HepG2 (cell line): ENCODE measurements at regions not wholly inside any gene's neighbourhood (a gene's known extent, or its start where the extent isn't known, plus 50 kb on each side); places are given as distances from the start of the nearest gene placed in this dataset.

Source experiments
- ATAC-seq: fragments of 200-7000 bp; cut with Tn5 transposase; 3 replicates; pipeline ENCODE4 v1.9.1; 2020; ENCODE audit warnings: mild to moderate bottlenecking, moderate library complexity
- BruUV-seq: library from RNA; stranded (reverse); fragments of 400-500 nt; replicated peaks from 2 replicates; lab custom pipeline; 2021; lab: Mats Ljungman, UMichigan
- CTCF ChIA-PET: fragments of 300-600 bp; formaldehyde crosslinking; extraction: SDS; loops from one replicate; lab custom pipeline; 2021; ENCODE audit warnings: low total read pairs, inconsistent platforms, low intra/inter-chr PET ratio; lab: Yijun Ruan, JAX
- POLR2A ChIA-PET: fragments of 350-600 bp; sonication (Branson Sonifier 250); formaldehyde crosslinking; loops from one replicate; lab custom pipeline; 2020; ENCODE audit warnings: antibody characterized with exemption, inconsistent platforms; lab: Yijun Ruan, JAX
- DNase-seq: peaks from one replicate; pipeline ENCODE4 v3.0.0-alpha.2; 2015; ENCODE audit warnings: low spot score
- FAIRE-seq: peaks from 3 replicates; lab custom pipeline; 2011; peaks lifted over from hg19 to GRCh38; lab: Jason Lieb, UNC
- H2AFZ ChIP-seq: one replicate; pipeline ENCODE4 v1.6.1; 2011; ENCODE audit warnings: low read length, inconsistent platforms
- H3K27ac ChIP-seq: fragments of 300-600 bp; 3 replicates; pipeline ENCODE4 v1.8.0; 2011; ENCODE audit warnings: mixed run types, mild to moderate bottlenecking, mixed read lengths, low read length, inconsistent platforms; ENCODE audit not compliant: insufficient read depth; ENCODE audit errors: extremely low read length
- H3K27me3 ChIP-seq, 2 experiments: fragments of 200-600 bp in 1 of 2; 2 replicates in 1 of 2; 3 replicates in 1 of 2; pipeline versions ENCODE4 v1.6.0 to v1.8.0; 2011; ENCODE audit warnings: low read length in 2 of 2, mild to moderate bottlenecking in 2 of 2, moderate library complexity in 2 of 2, inconsistent platforms in 1 of 2; ENCODE audit not compliant: insufficient read depth in 2 of 2, control insufficient read depth in 1 of 2
- H3K36me3 ChIP-seq, 2 experiments: fragments of 200-600 bp in 1 of 2; replicated peaks in 1 of 2; 2 replicates in 1 of 2; 3 replicates in 1 of 2; pipeline versions ENCODE4 v1.5.1 to v1.8.0; 2011; ENCODE audit warnings: low read length in 2 of 2, inconsistent platforms in 1 of 2; ENCODE audit not compliant: insufficient read depth in 2 of 2, control insufficient read depth in 1 of 2
- H3K4me1 ChIP-seq: 2 replicates; pipeline ENCODE4 v1.5.1; 2012; ENCODE audit warnings: low read length, inconsistent platforms; ENCODE audit not compliant: insufficient read depth
- H3K4me2 ChIP-seq: 2 replicates; pipeline ENCODE4 v1.6.0; 2011; ENCODE audit warnings: low read depth, low read length, inconsistent platforms
- H3K4me3 ChIP-seq, 3 experiments: fragments of 200-600 bp in 1 of 3; sonication (generic), shearing (Covaris generic) in 1 of 3; replicated peaks in 1 of 3; 2 replicates each; pipeline ENCODE4 v1.5.1; 2011 to 2016; ENCODE audit warnings: low read length in 3 of 3, inconsistent platforms in 2 of 3, low read depth in 2 of 3, mild to moderate bottlenecking in 2 of 3, control low read depth in 1 of 3, mixed read lengths in 1 of 3; ENCODE audit not compliant: insufficient read depth in 1 of 3
- H3K79me2 ChIP-seq: one replicate; pipeline ENCODE4 v1.6.1; 2011; ENCODE audit warnings: low read length, inconsistent platforms; ENCODE audit not compliant: insufficient read depth
- H3K9ac ChIP-seq: 2 replicates; pipeline ENCODE4 v1.6.0; 2011; ENCODE audit warnings: mild to moderate bottlenecking, low read depth, low read length, inconsistent platforms; ENCODE audit not compliant: insufficient read depth
- H3K9me3 ChIP-seq: 2 replicates; pipeline ENCODE4 v1.5.1; 2012; ENCODE audit warnings: mild to moderate bottlenecking, low read length
- H4K20me1 ChIP-seq: 2 replicates; pipeline ENCODE4 v1.6.0; 2011; ENCODE audit warnings: inconsistent platforms, mild to moderate bottlenecking, low read length, moderate library complexity; ENCODE audit not compliant: insufficient read depth
- KLF12 ChIP-seq: sonication (generic); formaldehyde crosslinking; IDR thresholded peaks from 2 replicates; pipeline ENCODE4 v1.4.0; 2020; ENCODE audit warnings: missing genetic modification reagents, borderline replicate concordance
- KMT2A ChIP-seq: sonication (generic); formaldehyde crosslinking; IDR thresholded peaks from 2 replicates; pipeline ENCODE4 v1.4.0; 2020; ENCODE audit warnings: missing genetic modification reagents
- PITX1 ChIP-seq: sonication (generic); formaldehyde crosslinking; IDR thresholded peaks from 2 replicates; pipeline ENCODE4 v1.5.1; 2020; ENCODE audit warnings: mild to moderate bottlenecking, missing genetic modification reagents
- STAT6 ChIP-seq: sonication (generic); formaldehyde crosslinking; IDR thresholded peaks from 2 replicates; pipeline ENCODE4 v1.4.0; 2020; ENCODE audit warnings: missing genetic modification reagents, mild to moderate bottlenecking, borderline replicate concordance
- TEF ChIP-seq: sonication (generic); formaldehyde crosslinking; IDR thresholded peaks from 2 replicates; pipeline ENCODE4 v1.5.0; 2020; ENCODE audit warnings: missing genetic modification reagents
- ZBTB1 ChIP-seq: sonication (generic); formaldehyde crosslinking; IDR thresholded peaks from 2 replicates; pipeline ENCODE4 v1.4.0; 2020; ENCODE audit warnings: missing genetic modification reagents, borderline replicate concordance
- ZFP1 ChIP-seq: IDR thresholded peaks from 2 replicates; pipeline ENCODE4 v1.6.1; 2016
- ZNF124 ChIP-seq: sonication (generic); formaldehyde crosslinking; IDR thresholded peaks from 2 replicates; pipeline ENCODE4 v1.4.0; 2020; ENCODE audit warnings: missing genetic modification reagents
- ZNF30 ChIP-seq: sonication (generic); formaldehyde crosslinking; IDR thresholded peaks from 2 replicates; pipeline ENCODE4 v1.5.0; 2020; ENCODE audit warnings: mild to moderate bottlenecking, missing genetic modification reagents
- ZNF337 ChIP-seq: sonication (generic); formaldehyde crosslinking; IDR thresholded peaks from 2 replicates; pipeline ENCODE4 v1.5.1; 2020; ENCODE audit warnings: missing genetic modification reagents, low read depth, mild to moderate bottlenecking, borderline replicate concordance
- ZSCAN29 ChIP-seq: sonication (generic); formaldehyde crosslinking; conservative IDR thresholded peaks from 2 replicates; pipeline ENCODE4 v1.4.0; 2020; ENCODE audit warnings: mild to moderate bottlenecking, missing genetic modification reagents
- WGBS: methylation state at CpG from one replicate; pipeline ENCODE4 v1.1.6; 2017; ENCODE audit warnings: low lambda C conversion rate; 5-methylcytosine and 5-hydroxymethylcytosine counted together
- in situ Hi-C: cut with HindIII; loops from 2 replicates; pipeline ENCODE4 v1.10.0; 2017; ENCODE audit warnings: low pct_unique_long_range_greater_than_20kb; ENCODE audit not compliant: extremely low pct_ligation_motif_present
- intact Hi-C: fragments of 100-400 bp; cut with micrococcal nuclease; formaldehyde crosslinking; loops from one replicate; pipeline ENCODE4 v1.10.0; 2022; ENCODE audit not compliant: unreplicated experiment
- TF ChIP-seq, protein P1 (sequence below): sonication (generic); formaldehyde crosslinking; IDR thresholded peaks from 2 replicates; pipeline ENCODE4 v1.5.1; 2020; ENCODE audit warnings: missing genetic modification reagents, mild to moderate bottlenecking, borderline replicate concordance
- TF ChIP-seq, protein P2 (sequence below): IDR thresholded peaks from 2 replicates; pipeline ENCODE4 v1.6.1; 2016; ENCODE audit warnings: mild to moderate bottlenecking

DNA sequence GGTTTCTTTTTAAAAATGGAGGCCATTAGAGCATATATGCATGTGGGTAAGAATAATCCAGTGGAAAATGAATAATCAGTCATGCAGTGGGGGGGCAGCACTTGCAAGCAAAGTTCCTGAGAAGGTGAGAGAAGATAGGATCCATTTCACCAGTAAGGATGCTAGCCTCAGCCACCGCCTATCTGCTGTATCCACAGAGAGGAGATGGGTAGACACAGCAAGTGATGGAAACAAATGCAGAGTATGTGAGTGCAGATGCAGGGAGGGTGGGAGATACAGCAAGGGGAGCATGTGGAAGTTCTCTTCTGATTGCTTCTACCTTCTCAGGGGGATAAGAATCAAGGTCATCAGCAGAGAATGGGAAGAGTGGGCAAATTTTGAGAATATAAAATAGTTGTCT, 171.4 kb upstream of the PDE1C start:
- FAIRE-seq = no peak
- in situ Hi-C loops = no loop called here
- Histone ChIP-seq H3K9me3 (no peaks in the 10 kb centered on the region), H3K79me2 (no peaks in the 10 kb centered on the region), H3K9ac (no peak overlapping the region), H3K4me3 (no peak overlapping the region), H3K4me1 (no peaks in the 10 kb centered on the region), H4K20me1 (no peaks in the 10 kb centered on the region), H3K27ac (no peak overlapping the region), H3K4me2 (no peak overlapping the region), H2AFZ (no peak overlapping the region), H3K27me3 (no peaks in the 10 kb centered on the region), H3K36me3 (no peaks in the 10 kb centered on the region)
- no peak for DNase-seq
- BruUV-seq = no TSS peak
- ATAC-seq = no peak
- 53% methylated on average over 1 of the region's 1 CpG for WGBS
- POLR2A ChIA-PET = no interaction called here
- CTCF ChIA-PET = no interaction called here
- intact Hi-C loops = no loop called here
- TF ChIP-seq ZNF30 (CRISPR knock-in tag) (no peak), TEF (no peak), ZSCAN29 (CRISPR knock-in tag) (no peak), KMT2A (no peak), ZBTB1 (CRISPR knock-in tag) (no peak), PITX1 (CRISPR knock-in tag) (no peak), STAT6 (no peak), ZNF124 (no peak), KLF12 (CRISPR knock-in tag) (no peak), ZFP1 (CRISPR knock-in tag) (no peak), ZNF337 (CRISPR knock-in tag) (no peak)
- TF ChIP-seq, protein P1, sequence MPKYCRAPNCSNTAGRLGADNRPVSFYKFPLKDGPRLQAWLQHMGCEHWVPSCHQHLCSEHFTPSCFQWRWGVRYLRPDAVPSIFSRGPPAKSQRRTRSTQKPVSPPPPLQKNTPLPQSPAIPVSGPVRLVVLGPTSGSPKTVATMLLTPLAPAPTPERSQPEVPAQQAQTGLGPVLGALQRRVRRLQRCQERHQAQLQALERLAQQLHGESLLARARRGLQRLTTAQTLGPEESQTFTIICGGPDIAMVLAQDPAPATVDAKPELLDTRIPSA = no peak
- TF ChIP-seq, protein P2, sequence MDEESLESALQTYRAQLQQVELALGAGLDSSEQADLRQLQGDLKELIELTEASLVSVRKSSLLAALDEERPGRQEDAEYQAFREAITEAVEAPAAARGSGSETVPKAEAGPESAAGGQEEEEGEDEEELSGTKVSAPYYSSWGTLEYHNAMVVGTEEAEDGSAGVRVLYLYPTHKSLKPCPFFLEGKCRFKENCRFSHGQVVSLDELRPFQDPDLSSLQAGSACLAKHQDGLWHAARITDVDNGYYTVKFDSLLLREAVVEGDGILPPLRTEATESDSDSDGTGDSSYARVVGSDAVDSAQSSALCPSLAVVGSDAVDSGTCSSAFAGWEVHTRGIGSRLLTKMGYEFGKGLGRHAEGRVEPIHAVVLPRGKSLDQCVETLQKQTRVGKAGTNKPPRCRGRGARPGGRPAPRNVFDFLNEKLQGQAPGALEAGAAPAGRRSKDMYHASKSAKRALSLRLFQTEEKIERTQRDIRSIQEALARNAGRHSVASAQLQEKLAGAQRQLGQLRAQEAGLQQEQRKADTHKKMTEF (CRISPR knock-in tag) = no peak
